Suprapubic skin (tissue), 4 donors: ENCODE measurements at regions not wholly inside any gene's neighbourhood (a gene's known extent, or its start where the extent isn't known, plus 50 kb on each side); places are given as distances from the start of the nearest gene placed in this dataset.

Experiments
- DNase-seq, 2 donors: peaks; one replicate each; pipeline ENCODE4 v3.0.0-alpha.2; 2019; ENCODE audit warnings: low spot score in 2 of 2
- H3K27ac ChIP-seq: fragments of 200-600 bp; sonication (generic); one replicate; pipeline ENCODE4 v1.5.1; 2019
- H3K27me3 ChIP-seq: fragments of 200-600 bp; sonication (generic); one replicate; pipeline ENCODE4 v1.5.1; 2019
- H3K36me3 ChIP-seq: fragments of 200-600 bp; sonication (generic); one replicate; pipeline ENCODE4 v1.5.1; 2019
- H3K4me1 ChIP-seq: fragments of 200-600 bp; sonication (generic); one replicate; pipeline ENCODE4 v1.5.1; 2019
- H3K4me3 ChIP-seq: fragments of 200-600 bp; sonication (generic); one replicate; pipeline ENCODE4 v1.5.1; 2019; ENCODE audit warnings: mild to moderate bottlenecking
- H3K9me3 ChIP-seq: fragments of 200-600 bp; sonication (generic); one replicate; pipeline ENCODE4 v1.5.1; 2019
- CTCF ChIP-seq, 2 donors: fragments of 200-600 bp in 1 of 2; fragments of 450-650 bp in 1 of 2; sonication (generic) in 1 of 2; IDR thresholded peaks; one replicate each; pipeline ENCODE4 v1.5.1; 2016 to 2019; ENCODE audit warnings: antibody characterized with exemption in 2 of 2, mild to moderate bottlenecking in 1 of 2, moderate library complexity in 1 of 2
- EP300 ChIP-seq: sonication (generic); formaldehyde crosslinking; IDR thresholded peaks from one replicate; pipeline ENCODE4 v1.6.1; 2017; ENCODE audit warnings: antibody characterized with exemption
- POLR2A ChIP-seq, 2 donors: fragments of 450-650 bp; IDR thresholded peaks; one replicate each; pipeline ENCODE4 v1.6.1; 2017; ENCODE audit warnings: antibody characterized with exemption in 2 of 2, mild to moderate bottlenecking in 2 of 2, moderate library complexity in 2 of 2
- POLR2AphosphoS5 ChIP-seq, 3 donors: sonication (generic); formaldehyde crosslinking; IDR thresholded peaks; one replicate each; pipeline ENCODE4 v1.6.1; 2017; ENCODE audit warnings: antibody characterized with exemption in 3 of 3
- WGBS: methylation state at CpG from one replicate; pipeline ENCODE4 v1.1.5; 2018; 5-methylcytosine and 5-hydroxymethylcytosine counted together

GRCh38 chr17:34861864-34862263, 99.4 kb downstream of the CCT6B start:
- no peaks in the 10 kb centered on the region for H3K9me3 ChIP-seq
- DNase-seq = no peak
- 85% methylated on average over 4 of the region's 4 CpGs for WGBS
- no peak overlapping the region for H3K4me3 ChIP-seq
- TF ChIP-seq CTCF (IDR thresholded peaks at IDR 0.05) (no peak), POLR2AphosphoS5 (IDR thresholded peaks at IDR 0.05) (no peak), EP300 (no peak), POLR2A (IDR thresholded peaks at IDR 0.05) (no peak)
- H3K36me3 ChIP-seq = no peaks in the 10 kb centered on the region
- H3K27me3 ChIP-seq = no peaks in the 10 kb centered on the region
- no peaks in the 10 kb centered on the region for H3K4me1 ChIP-seq
- H3K27ac ChIP-seq = no peak overlapping the region

- H3K4me1 ChIP-seq = no peaks in the 10 kb centered on the region
- H3K36me3 ChIP-seq = no peaks in the 10 kb centered on the region
- no peak overlapping the region for H3K27ac ChIP-seq
- no peak overlapping the region for H3K4me3 ChIP-seq
- no peaks in the 10 kb centered on the region for H3K9me3 ChIP-seq
- no peak for DNase-seq
- H3K27me3 ChIP-seq = peaks cover 3% of the 10 kb centered on the region
- 57% methylated on average over 5 of the region's 5 CpGs for WGBS
- TF ChIP-seq EP300 (no peak), CTCF (IDR thresholded peaks at IDR 0.05) (no peak), POLR2A (IDR thresholded peaks at IDR 0.05) (no peak), POLR2AphosphoS5 (IDR thresholded peaks at IDR 0.05) (no peak)
These were observed 101.6 kb downstream of the CCT6B start for GRCh38 chr17:34859652-34860051.

GRCh38 chr17:34858591-34859565, 102.4 kb downstream of the CCT6B start:
- TF ChIP-seq POLR2A (IDR thresholded peaks at IDR 0.05) = no peak
- TF ChIP-seq CTCF (IDR thresholded peaks at IDR 0.05) = no peak
- TF ChIP-seq POLR2AphosphoS5 (IDR thresholded peaks at IDR 0.05) = no peak
- TF ChIP-seq EP300 = no peak
- Histone ChIP-seq H3K4me1 (no peaks in the 10 kb centered on the region), H3K27me3 (peaks cover 3% of the 10 kb centered on the region), H3K9me3 (no peaks in the 10 kb centered on the region), H3K4me3 (no peak overlapping the region), H3K36me3 (no peaks in the 10 kb centered on the region), H3K27ac (no peak overlapping the region)
- DNase-seq = no peak
- 64% methylated on average over 10 of the region's 10 CpGs for WGBS

GRCh38 chr17:34853924-34854323, 107.3 kb downstream of the CCT6B start:
- no peak for TF ChIP-seq POLR2AphosphoS5 (IDR thresholded peaks at IDR 0.05)
- no peak for TF ChIP-seq POLR2A (IDR thresholded peaks at IDR 0.05)
- TF ChIP-seq CTCF (IDR thresholded peaks at IDR 0.05) = no peak
- TF ChIP-seq EP300 = no peak
- no peak for DNase-seq
- Histone ChIP-seq H3K27ac (no peak overlapping the region), H3K27me3 (peaks cover 3% of the 10 kb centered on the region), H3K4me1 (peaks cover 6% of the 10 kb centered on the region), H3K36me3 (no peaks in the 10 kb centered on the region), H3K4me3 (no peak overlapping the region), H3K9me3 (no peaks in the 10 kb centered on the region)
- 51% methylated on average over 4 of the region's 4 CpGs for WGBS

GRCh38 chr17:34852614-34853013, 108.6 kb downstream of the CCT6B start:
- Histone ChIP-seq H3K9me3 (no peaks in the 10 kb centered on the region), H3K27me3 (peaks cover 3% of the 10 kb centered on the region), H3K27ac (no peak overlapping the region), H3K4me3 (no peak overlapping the region), H3K36me3 (no peaks in the 10 kb centered on the region), H3K4me1 (peaks cover 6% of the 10 kb centered on the region)
- no peak for DNase-seq
- WGBS = 83% methylated on average over 5 of the region's 5 CpGs
- TF ChIP-seq EP300 (no peak), CTCF (IDR thresholded peaks at IDR 0.05) (no peak), POLR2AphosphoS5 (IDR thresholded peaks at IDR 0.05) (no peak), POLR2A (IDR thresholded peaks at IDR 0.05) (no peak)
